SK-N-SH (cell line): ENCODE measurements at regions not wholly inside any gene's neighbourhood (a gene's known extent, or its start where the extent isn't known, plus 50 kb on each side); places are given as distances from the start of the nearest gene placed in this dataset.

Experiments used
- CTCF ChIA-PET: fragments of 300-600, 350-600 bp; formaldehyde crosslinking; extraction: SDS; loops from one replicate; lab custom pipeline; 2021; lab: Yijun Ruan, JAX
- POLR2A ChIA-PET: fragments of 350-600 bp; sonication (Branson Sonifier 250); formaldehyde crosslinking; extraction: SDS; loops from one replicate; lab custom pipeline; 2020; ENCODE audit warnings: antibody characterized with exemption, inconsistent platforms; lab: Yijun Ruan, JAX
- DNase-seq: peaks from one replicate; pipeline ENCODE4 v3.0.0; 2012
- H2AFZ ChIP-seq: fragments of 200-600 bp; sonication (generic); 2 replicates; pipeline ENCODE4 v1.8.1; 2016; ENCODE audit warnings: antibody characterized with exemption, mild to moderate bottlenecking, low read depth
- H3F3A ChIP-seq: fragments of 200-600 bp; sonication (generic); replicated peaks from 2 replicates; pipeline ENCODE3; 2016; ENCODE audit warnings: antibody characterized with exemption, mild to moderate bottlenecking; ENCODE audit not compliant: insufficient read depth
- H3K27ac ChIP-seq, 2 experiments: fragments of 200-500 bp in 1 of 2; fragments of 200-600 bp in 1 of 2; sonication (Bioruptor generic) in 1 of 2; sonication (generic), shearing (Covaris generic) in 1 of 2; 2 replicates each; pipeline versions ENCODE4 v1.5.1 to v1.6.1; 2014 to 2016; ENCODE audit warnings: low read depth in 2 of 2, inconsistent platforms in 1 of 2, low read length in 1 of 2, mild to moderate bottlenecking in 1 of 2, mixed read lengths in 1 of 2
- H3K27me3 ChIP-seq: fragments of 200-600 bp; sonication (generic), shearing (Covaris generic); 2 replicates; pipeline ENCODE4 v1.6.1; 2016; ENCODE audit warnings: mixed run types; ENCODE audit not compliant: insufficient read depth
- H3K36me3 ChIP-seq, 2 experiments: fragments of 200-500 bp in 1 of 2; fragments of 200-600 bp in 1 of 2; sonication (Bioruptor generic) in 1 of 2; sonication (generic) in 1 of 2; replicated peaks in 1 of 2; 2 replicates each; pipeline versions ENCODE3 to v1.5.1; 2014 to 2016; ENCODE audit warnings: low read length in 1 of 2, mild to moderate bottlenecking in 1 of 2; ENCODE audit not compliant: insufficient read depth in 2 of 2, control insufficient read depth in 1 of 2
- H3K4me1 ChIP-seq, 2 experiments: fragments of 200-500 bp in 1 of 2; fragments of 200-600 bp in 1 of 2; sonication (Bioruptor generic) in 1 of 2; sonication (generic), shearing (Covaris generic) in 1 of 2; 2 replicates each; pipeline versions ENCODE4 v1.5.1 to v1.6.1; 2014 to 2016; ENCODE audit warnings: low read depth in 1 of 2, low read length in 1 of 2, mixed run types in 1 of 2; ENCODE audit not compliant: insufficient read depth in 2 of 2, control insufficient read depth in 1 of 2
- H3K4me2 ChIP-seq: fragments of 200-600 bp; sonication (generic), shearing (Covaris generic); 2 replicates; pipeline ENCODE4 v1.6.1; 2017; ENCODE audit warnings: mixed run types
- H3K4me3 ChIP-seq, 2 experiments: fragments of 200-500 bp in 1 of 2; fragments of 200-600 bp in 1 of 2; sonication (Bioruptor generic) in 1 of 2; sonication (generic), shearing (Covaris generic) in 1 of 2; 2 replicates each; pipeline versions ENCODE4 v1.5.1 to v1.8.1; 2014 to 2016; ENCODE audit warnings: low read depth in 2 of 2, inconsistent platforms in 1 of 2, low read length in 1 of 2, mild to moderate bottlenecking in 1 of 2, mixed read lengths in 1 of 2, moderate library complexity in 1 of 2
- H3K79me2 ChIP-seq: fragments of 200-600 bp; sonication (generic); 2 replicates; pipeline ENCODE4 v1.8.1; 2017; ENCODE audit warnings: mild to moderate bottlenecking; ENCODE audit not compliant: insufficient read depth
- H3K9ac ChIP-seq: fragments of 200-600 bp; sonication (generic); 2 replicates; pipeline ENCODE4 v1.6.1; 2017; ENCODE audit warnings: mixed run types
- H3K9me2 ChIP-seq: fragments of 200-600 bp; sonication (generic); 2 replicates; pipeline ENCODE4 v1.6.1; 2017; ENCODE audit warnings: mixed run types
- H3K9me3 ChIP-seq: fragments of 200-600 bp; sonication (generic); 2 replicates; pipeline ENCODE4 v1.6.1; 2017; ENCODE audit warnings: mixed run types, mild to moderate bottlenecking, moderate library complexity
- H4K20me1 ChIP-seq: fragments of 200-600 bp; sonication (generic); 2 replicates; pipeline ENCODE4 v1.6.1; 2017; ENCODE audit warnings: mild to moderate bottlenecking, mixed run types; ENCODE audit not compliant: insufficient read depth
- CTCF ChIP-seq: fragments of 200-600 bp; sonication (generic); IDR thresholded peaks from 2 replicates; pipeline ENCODE4 v1.6.1; 2017; ENCODE audit warnings: antibody characterized with exemption, mild to moderate bottlenecking, moderate library complexity
- ELF1 ChIP-seq: IDR thresholded peaks from 2 replicates; pipeline ENCODE4 v1.4.0; 2012
- EZH2phosphoT487 ChIP-seq: fragments of 200-600 bp; sonication (generic); IDR thresholded peaks from 2 replicates; pipeline ENCODE4 v1.6.1; 2017; ENCODE audit warnings: low read depth, mixed run types, mild to moderate bottlenecking, antibody characterized with exemption, moderate library complexity, borderline replicate concordance
- GABPA ChIP-seq: IDR thresholded peaks from 2 replicates; pipeline ENCODE4 v1.4.0; 2012; ENCODE audit warnings: low read depth, mild to moderate bottlenecking
- IRF3 ChIP-seq: fragments of 150-350 bp; IDR thresholded peaks from 2 replicates; pipeline ENCODE4 v1.6.1; 2016; ENCODE audit warnings: mild to moderate bottlenecking, low read depth, low read length
- MXI1 ChIP-seq: IDR thresholded peaks from 2 replicates; pipeline ENCODE4 v1.6.1; 2012; ENCODE audit warnings: mild to moderate bottlenecking, low read depth, low read length, improper control_type of control experiment
- POLR2AphosphoS5 ChIP-seq: IDR thresholded peaks from 2 replicates; pipeline ENCODE4 v1.6.1; 2012; ENCODE audit warnings: low read depth, low read length
- RCOR1 ChIP-seq: fragments of 150-350 bp; IDR thresholded peaks from 2 replicates; pipeline ENCODE4 v1.6.1; 2017; ENCODE audit warnings: antibody characterized with exemption, low read length
- RXRA ChIP-seq: IDR thresholded peaks from 2 replicates; pipeline ENCODE4 v1.4.0; 2012; ENCODE audit warnings: low read depth, mild to moderate bottlenecking, borderline replicate concordance
- TCF12 ChIP-seq: IDR thresholded peaks from 2 replicates; pipeline ENCODE4 v1.4.0; 2012
- WGBS: methylation state at CpG from one replicate; pipeline ENCODE4 v1.1.6; 2017; ENCODE audit warnings: low lambda C conversion rate; 5-methylcytosine and 5-hydroxymethylcytosine counted together
- TF ChIP-seq, protein P1 (sequence below): IDR thresholded peaks from 2 replicates; pipeline ENCODE4 v1.4.0; 2012; ENCODE audit warnings: low read depth, borderline replicate concordance
- TF ChIP-seq, protein P2 (sequence below): IDR thresholded peaks from 2 replicates; pipeline ENCODE4 v1.4.0; 2012; ENCODE audit warnings: low read depth, borderline replicate concordance
- TF ChIP-seq, protein P3 (sequence below): IDR thresholded peaks from 2 replicates; pipeline ENCODE4 v1.6.1; 2012; ENCODE audit warnings: mild to moderate bottlenecking, low read depth, low read length, moderate library complexity
- TF ChIP-seq, protein P4 (sequence below): IDR thresholded peaks from 2 replicates; pipeline ENCODE4; 2012

GRCh38 chr1:189693140-189693539 is 784.5 kb downstream of the BRINP3 start:
- H3K27me3 ChIP-seq = no peaks in the 10 kb centered on the region
- no peak overlapping the region for H2AFZ ChIP-seq
- no peaks in the 10 kb centered on the region for H3K9me2 ChIP-seq
- TF ChIP-seq CTCF (peak; percentile 10; the same call in 1 of the 2 replicates), IRF3 (no peak)
- WGBS = 89% methylated on average over 2 of the region's 2 CpGs
- ChIA-PET POLR2A (interaction anchor here (0.6 kb wide), 1 partner anchor 1789 kb away, joined by 3 read pairs; no protein-coding TSS in a partner anchor), CTCF (no interaction called here)
- H4K20me1 ChIP-seq = no peaks in the 10 kb centered on the region
- no peaks in the 10 kb centered on the region for H3K9me3 ChIP-seq
- H3K4me2 ChIP-seq = no peak overlapping the region
- no peaks in the 10 kb centered on the region for H3K79me2 ChIP-seq
- H3K4me1 ChIP-seq = peaks cover 0 to 2% of the 10 kb centered on the region in 2 experiments; a peak in 1 of 4 replicates
- H3F3A ChIP-seq = no peaks in the 10 kb centered on the region
- H3K4me3 ChIP-seq = no peak overlapping the region
- H3K9ac ChIP-seq = no peak overlapping the region
- no peak for DNase-seq
- no peaks in the 10 kb centered on the region for H3K36me3 ChIP-seq
- no peak overlapping the region for H3K27ac ChIP-seq

- H2AFZ ChIP-seq = no peak overlapping the region
- H3K4me1 ChIP-seq = peaks cover 0 to 2% of the 10 kb centered on the region in 2 experiments; a peak in 1 of 4 replicates
- no peak for DNase-seq
- H3K4me3 ChIP-seq = no peak overlapping the region
- no peaks in the 10 kb centered on the region for H3F3A ChIP-seq
- no peak overlapping the region for H3K9ac ChIP-seq
- H3K36me3 ChIP-seq = no peaks in the 10 kb centered on the region
- no peaks in the 10 kb centered on the region for H3K9me2 ChIP-seq
- no peak overlapping the region for H3K4me2 ChIP-seq
- no peaks in the 10 kb centered on the region for H4K20me1 ChIP-seq
- no peaks in the 10 kb centered on the region for H3K27me3 ChIP-seq
- H3K79me2 ChIP-seq = no peaks in the 10 kb centered on the region
- WGBS = 96% methylated on average over 18 of the region's 19 CpGs
- no peak overlapping the region for H3K27ac ChIP-seq
- no peaks in the 10 kb centered on the region for H3K9me3 ChIP-seq
- POLR2A ChIA-PET = no interaction called here
- CTCF ChIA-PET = no interaction called here
- TF ChIP-seq TCF12 = no peak
- no peak for TF ChIP-seq RXRA
- no peak for TF ChIP-seq ELF1
- TF ChIP-seq EZH2phosphoT487 = no peak
- TF ChIP-seq, protein P1, sequence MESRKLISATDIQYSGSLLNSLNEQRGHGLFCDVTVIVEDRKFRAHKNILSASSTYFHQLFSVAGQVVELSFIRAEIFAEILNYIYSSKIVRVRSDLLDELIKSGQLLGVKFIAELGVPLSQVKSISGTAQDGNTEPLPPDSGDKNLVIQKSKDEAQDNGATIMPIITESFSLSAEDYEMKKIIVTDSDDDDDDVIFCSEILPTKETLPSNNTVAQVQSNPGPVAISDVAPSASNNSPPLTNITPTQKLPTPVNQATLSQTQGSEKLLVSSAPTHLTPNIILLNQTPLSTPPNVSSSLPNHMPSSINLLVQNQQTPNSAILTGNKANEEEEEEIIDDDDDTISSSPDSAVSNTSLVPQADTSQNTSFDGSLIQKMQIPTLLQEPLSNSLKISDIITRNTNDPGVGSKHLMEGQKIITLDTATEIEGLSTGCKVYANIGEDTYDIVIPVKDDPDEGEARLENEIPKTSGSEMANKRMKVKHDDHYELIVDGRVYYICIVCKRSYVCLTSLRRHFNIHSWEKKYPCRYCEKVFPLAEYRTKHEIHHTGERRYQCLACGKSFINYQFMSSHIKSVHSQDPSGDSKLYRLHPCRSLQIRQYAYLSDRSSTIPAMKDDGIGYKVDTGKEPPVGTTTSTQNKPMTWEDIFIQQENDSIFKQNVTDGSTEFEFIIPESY = no peak
- TF ChIP-seq, protein P2, sequence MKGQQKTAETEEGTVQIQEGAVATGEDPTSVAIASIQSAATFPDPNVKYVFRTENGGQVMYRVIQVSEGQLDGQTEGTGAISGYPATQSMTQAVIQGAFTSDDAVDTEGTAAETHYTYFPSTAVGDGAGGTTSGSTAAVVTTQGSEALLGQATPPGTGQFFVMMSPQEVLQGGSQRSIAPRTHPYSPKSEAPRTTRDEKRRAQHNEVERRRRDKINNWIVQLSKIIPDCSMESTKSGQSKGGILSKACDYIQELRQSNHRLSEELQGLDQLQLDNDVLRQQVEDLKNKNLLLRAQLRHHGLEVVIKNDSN = no peak
- TF ChIP-seq, protein P3, sequence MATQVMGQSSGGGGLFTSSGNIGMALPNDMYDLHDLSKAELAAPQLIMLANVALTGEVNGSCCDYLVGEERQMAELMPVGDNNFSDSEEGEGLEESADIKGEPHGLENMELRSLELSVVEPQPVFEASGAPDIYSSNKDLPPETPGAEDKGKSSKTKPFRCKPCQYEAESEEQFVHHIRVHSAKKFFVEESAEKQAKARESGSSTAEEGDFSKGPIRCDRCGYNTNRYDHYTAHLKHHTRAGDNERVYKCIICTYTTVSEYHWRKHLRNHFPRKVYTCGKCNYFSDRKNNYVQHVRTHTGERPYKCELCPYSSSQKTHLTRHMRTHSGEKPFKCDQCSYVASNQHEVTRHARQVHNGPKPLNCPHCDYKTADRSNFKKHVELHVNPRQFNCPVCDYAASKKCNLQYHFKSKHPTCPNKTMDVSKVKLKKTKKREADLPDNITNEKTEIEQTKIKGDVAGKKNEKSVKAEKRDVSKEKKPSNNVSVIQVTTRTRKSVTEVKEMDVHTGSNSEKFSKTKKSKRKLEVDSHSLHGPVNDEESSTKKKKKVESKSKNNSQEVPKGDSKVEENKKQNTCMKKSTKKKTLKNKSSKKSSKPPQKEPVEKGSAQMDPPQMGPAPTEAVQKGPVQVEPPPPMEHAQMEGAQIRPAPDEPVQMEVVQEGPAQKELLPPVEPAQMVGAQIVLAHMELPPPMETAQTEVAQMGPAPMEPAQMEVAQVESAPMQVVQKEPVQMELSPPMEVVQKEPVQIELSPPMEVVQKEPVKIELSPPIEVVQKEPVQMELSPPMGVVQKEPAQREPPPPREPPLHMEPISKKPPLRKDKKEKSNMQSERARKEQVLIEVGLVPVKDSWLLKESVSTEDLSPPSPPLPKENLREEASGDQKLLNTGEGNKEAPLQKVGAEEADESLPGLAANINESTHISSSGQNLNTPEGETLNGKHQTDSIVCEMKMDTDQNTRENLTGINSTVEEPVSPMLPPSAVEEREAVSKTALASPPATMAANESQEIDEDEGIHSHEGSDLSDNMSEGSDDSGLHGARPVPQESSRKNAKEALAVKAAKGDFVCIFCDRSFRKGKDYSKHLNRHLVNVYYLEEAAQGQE = no peak
- no peak for TF ChIP-seq RCOR1
- TF ChIP-seq POLR2AphosphoS5 = no peak
- TF ChIP-seq GABPA = no peak
- TF ChIP-seq MXI1 = no peak
- no peak for TF ChIP-seq CTCF
- TF ChIP-seq, protein P4, sequence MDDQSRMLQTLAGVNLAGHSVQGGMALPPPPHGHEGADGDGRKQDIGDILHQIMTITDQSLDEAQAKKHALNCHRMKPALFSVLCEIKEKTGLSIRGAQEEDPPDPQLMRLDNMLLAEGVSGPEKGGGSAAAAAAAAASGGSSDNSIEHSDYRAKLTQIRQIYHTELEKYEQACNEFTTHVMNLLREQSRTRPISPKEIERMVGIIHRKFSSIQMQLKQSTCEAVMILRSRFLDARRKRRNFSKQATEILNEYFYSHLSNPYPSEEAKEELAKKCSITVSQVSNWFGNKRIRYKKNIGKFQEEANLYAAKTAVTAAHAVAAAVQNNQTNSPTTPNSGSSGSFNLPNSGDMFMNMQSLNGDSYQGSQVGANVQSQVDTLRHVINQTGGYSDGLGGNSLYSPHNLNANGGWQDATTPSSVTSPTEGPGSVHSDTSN = no peak
Measured at GRCh38 chr1:189696297-189696696, 781.4 kb downstream of the BRINP3 start.
